ENCODE measurements at regions not wholly inside any gene's neighbourhood (a gene's known extent, or its start where the extent isn't known, plus 50 kb on each side); places are given as distances from the start of the nearest gene placed in this dataset.

DNA sequence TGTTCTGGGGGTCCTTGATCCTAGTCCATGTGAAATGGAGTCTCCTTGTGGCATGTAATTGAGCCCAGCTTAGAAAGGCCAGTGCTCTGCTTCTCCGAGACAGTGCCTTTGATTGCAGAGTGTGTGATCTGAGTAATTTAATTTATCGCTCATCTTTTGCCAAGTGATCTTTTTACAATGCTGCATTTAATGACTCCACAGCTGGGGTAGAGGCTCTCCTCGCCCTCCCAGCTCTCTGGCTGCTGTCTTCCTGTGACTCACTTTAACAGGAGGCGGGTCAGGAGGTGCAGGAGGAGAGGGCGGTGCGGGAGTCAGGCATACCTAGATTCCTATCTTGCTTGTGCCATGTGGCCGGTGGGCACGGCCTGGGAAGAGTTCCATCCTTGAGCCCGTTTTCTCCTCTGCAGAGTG is 113.4 kb upstream of the FOXF1 start:
- Histone ChIP-seq H3K36me3 (ENCODE audit: insufficient read depth, low read length) (no peaks in the 10 kb centered on the region), H3K4me3 (ENCODE audit: low read depth, low read length) (no peak overlapping the region), H2AFZ (ENCODE audit: low read length, unreplicated experiment) (no peak overlapping the region), H3K27ac (ENCODE audit: low read depth, low read length) (no peak overlapping the region), H3K79me2 (ENCODE audit: control insufficient read depth, insufficient read depth, low read length, unreplicated experiment) (no peaks in the 10 kb centered on the region), H3K4me1 (ENCODE audit: control insufficient read depth, insufficient read depth, low read length, unreplicated experiment) (peaks cover 12% of the 10 kb centered on the region), H3K27me3 (ENCODE audit: insufficient read depth, low read length) (peaks cover 9% of the 10 kb centered on the region; the same call in 1 of the 2 replicates)

DNA sequence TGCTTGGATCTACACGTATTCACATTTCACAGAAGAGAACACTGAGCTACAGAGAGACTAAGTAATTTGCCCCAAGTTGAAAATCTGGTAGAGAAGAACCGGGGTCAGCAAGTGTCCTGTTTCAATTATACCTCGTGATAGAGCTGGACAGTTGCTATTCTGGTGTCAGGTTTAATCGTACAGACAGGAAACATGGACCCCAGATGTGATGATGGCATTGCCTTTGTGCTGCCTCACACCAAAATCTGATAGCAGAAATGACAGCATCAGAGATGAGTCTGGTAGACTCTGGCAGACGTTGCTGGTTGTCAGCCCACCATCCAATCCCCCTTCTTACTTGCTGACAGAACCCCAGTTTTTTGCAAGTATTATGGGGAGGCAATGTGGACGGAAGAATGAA is 112.1 kb upstream of the FOXF1 start:
- Histone ChIP-seq H3K27ac (ENCODE audit: low read depth, low read length) (no peak overlapping the region), H3K79me2 (ENCODE audit: control insufficient read depth, insufficient read depth, low read length, unreplicated experiment) (no peaks in the 10 kb centered on the region), H2AFZ (ENCODE audit: low read length, unreplicated experiment) (no peak overlapping the region), H3K4me3 (ENCODE audit: low read depth, low read length) (no peak overlapping the region), H3K36me3 (ENCODE audit: insufficient read depth, low read length) (no peaks in the 10 kb centered on the region), H3K27me3 (ENCODE audit: insufficient read depth, low read length) (peaks cover 13% of the 10 kb centered on the region; the same call in 1 of the 2 replicates), H3K4me1 (ENCODE audit: control insufficient read depth, insufficient read depth, low read length, unreplicated experiment) (peaks cover 4% of the 10 kb centered on the region)

DNA sequence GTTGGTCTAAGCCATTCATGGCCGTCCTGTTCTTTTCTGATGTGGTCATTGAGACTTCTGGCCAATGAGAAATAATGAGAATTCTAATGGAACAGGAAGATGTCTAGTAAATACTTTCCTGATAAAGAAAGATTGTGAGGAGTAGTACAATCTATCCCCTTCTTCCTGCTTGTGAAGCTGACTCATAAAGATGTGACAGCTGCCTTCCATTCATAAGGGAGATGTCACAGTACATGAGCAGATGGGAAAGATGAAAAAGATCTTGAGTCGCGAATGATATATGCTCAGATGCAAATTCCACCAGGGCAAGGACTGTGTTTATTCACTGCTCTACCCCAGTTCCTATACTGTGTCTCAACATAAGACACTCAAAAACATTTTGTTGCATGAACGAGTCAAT is 111.7 kb upstream of the FOXF1 start:
- H3K36me3 ChIP-seq (ENCODE audit: insufficient read depth, low read length) = no peaks in the 10 kb centered on the region
- H3K27me3 ChIP-seq (ENCODE audit: insufficient read depth, low read length) = peaks cover 15% of the 10 kb centered on the region; the same call in 1 of the 2 replicates
- peaks cover 4% of the 10 kb centered on the region for H3K4me1 ChIP-seq (ENCODE audit: control insufficient read depth, insufficient read depth, low read length, unreplicated experiment)
- H3K79me2 ChIP-seq (ENCODE audit: control insufficient read depth, insufficient read depth, low read length, unreplicated experiment) = no peaks in the 10 kb centered on the region
- no peak overlapping the region for H3K27ac ChIP-seq (ENCODE audit: low read depth, low read length)
- no peak overlapping the region for H3K4me3 ChIP-seq (ENCODE audit: low read depth, low read length)
- H2AFZ ChIP-seq (ENCODE audit: low read length, unreplicated experiment) = no peak overlapping the region

DNA sequence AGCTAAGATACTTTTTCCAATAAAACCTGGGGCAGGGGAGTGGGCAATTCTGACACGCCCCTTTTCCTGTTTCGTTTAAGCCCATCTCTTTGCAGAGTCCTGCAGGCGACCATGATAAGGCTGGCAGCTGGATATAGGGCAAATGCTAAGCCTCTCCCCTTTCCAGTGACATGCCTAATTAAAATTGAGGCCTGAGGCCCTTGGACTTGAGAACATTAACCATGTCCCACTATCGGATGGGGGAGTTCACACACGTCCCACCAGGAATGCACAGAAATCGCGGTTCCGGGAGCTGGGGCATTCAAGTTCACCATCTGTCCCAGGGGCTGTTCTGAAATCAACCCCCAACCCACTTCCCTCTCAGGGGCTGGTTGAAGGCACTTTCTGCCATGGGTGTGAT is 109.2 kb upstream of the FOXF1 start:
- Histone ChIP-seq H3K4me3 (ENCODE audit: low read depth, low read length) (no peak overlapping the region), H3K79me2 (ENCODE audit: control insufficient read depth, insufficient read depth, low read length, unreplicated experiment) (no peaks in the 10 kb centered on the region), H3K27ac (ENCODE audit: low read depth, low read length) (no peak overlapping the region), H3K4me1 (ENCODE audit: control insufficient read depth, insufficient read depth, low read length, unreplicated experiment) (peaks cover 4% of the 10 kb centered on the region), H2AFZ (ENCODE audit: low read length, unreplicated experiment) (no peak overlapping the region), H3K36me3 (ENCODE audit: insufficient read depth, low read length) (no peaks in the 10 kb centered on the region), H3K27me3 (ENCODE audit: insufficient read depth, low read length) (peaks cover 19% of the 10 kb centered on the region)

DNA sequence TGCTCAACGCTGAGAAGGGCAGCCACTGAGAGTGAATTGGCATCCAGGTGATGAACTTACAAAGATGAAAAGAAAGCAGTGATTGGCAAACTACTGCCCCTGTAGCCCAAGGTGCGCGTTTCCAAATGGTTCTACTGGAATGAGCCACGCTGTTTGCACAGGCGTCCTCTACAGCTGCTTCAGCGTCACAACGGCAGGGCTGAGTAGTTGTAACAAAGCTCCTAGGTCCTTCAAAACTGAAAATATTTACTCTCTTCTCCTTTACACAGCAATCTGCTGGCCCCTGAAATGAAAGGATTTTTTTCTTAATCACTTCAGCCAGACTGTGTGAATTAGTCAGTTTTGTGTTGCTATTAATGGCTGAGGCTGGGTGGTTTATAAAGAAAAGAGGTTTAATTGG is 107.2 kb upstream of the FOXF1 start:
- Histone ChIP-seq H3K4me3 (ENCODE audit: low read depth, low read length) (no peak overlapping the region), H3K4me1 (ENCODE audit: control insufficient read depth, insufficient read depth, low read length, unreplicated experiment) (no peaks in the 10 kb centered on the region), H3K27me3 (ENCODE audit: insufficient read depth, low read length) (peaks cover 30% of the 10 kb centered on the region), H3K79me2 (ENCODE audit: control insufficient read depth, insufficient read depth, low read length, unreplicated experiment) (no peaks in the 10 kb centered on the region), H3K27ac (ENCODE audit: low read depth, low read length) (no peak overlapping the region), H3K36me3 (ENCODE audit: insufficient read depth, low read length) (no peaks in the 10 kb centered on the region), H2AFZ (ENCODE audit: low read length, unreplicated experiment) (no peak overlapping the region)

DNA sequence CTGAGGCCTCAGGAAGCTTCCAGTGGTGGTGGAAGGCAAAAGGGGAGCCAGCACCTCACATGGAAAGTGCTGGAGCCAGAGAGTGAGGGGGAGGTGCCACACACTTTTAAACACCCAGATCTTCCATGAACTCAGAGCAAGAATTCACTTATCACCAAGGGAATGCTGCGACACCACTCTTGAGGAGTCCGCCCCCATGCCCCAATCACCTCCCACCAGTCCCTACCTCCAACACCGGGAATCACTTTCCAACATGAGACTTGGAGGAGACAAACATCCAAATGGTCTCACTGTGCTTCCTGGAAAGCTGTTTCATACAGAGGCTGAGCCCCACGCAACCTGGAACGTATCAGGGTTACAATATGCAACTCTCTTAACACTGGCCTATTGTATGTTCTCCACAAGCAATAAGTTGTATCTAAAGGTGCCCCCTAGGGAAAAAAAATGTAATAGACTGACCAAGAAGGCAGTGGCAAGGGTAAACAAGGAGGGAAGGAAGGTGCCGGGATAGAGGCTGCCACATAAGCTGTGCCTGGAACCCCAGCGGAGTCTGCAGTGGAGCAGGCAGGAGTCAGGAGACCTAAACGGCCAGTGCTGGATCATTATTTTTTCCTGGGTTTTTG is 106.7 kb upstream of the FOXF1 start:
- Histone ChIP-seq H3K27ac (ENCODE audit: low read depth, low read length) (no peak overlapping the region), H3K27me3 (ENCODE audit: insufficient read depth, low read length) (peaks cover 30% of the 10 kb centered on the region)

DNA sequence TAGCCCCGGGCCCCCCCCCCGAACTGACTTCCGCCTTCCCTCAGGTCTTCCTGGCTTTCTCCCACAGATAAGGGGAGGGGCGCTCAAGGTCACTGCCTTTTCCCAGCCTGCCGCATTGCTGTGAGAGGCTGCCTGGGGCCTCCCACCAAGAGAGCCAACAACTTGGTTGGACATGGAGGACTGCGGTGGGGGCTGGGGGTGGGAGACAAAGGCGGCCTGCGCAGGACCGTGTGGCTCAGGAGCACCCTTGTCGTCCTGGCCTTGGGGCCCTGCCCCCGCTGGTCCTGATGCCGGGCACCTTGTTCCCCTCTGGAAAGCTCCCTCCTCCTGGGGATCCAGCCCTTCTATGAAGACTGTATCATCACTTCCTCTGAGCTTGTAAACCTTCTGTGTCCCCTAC is 105.6 kb upstream of the FOXF1 start:
- H3K79me2 ChIP-seq (ENCODE audit: control insufficient read depth, insufficient read depth, low read length, unreplicated experiment) = no peaks in the 10 kb centered on the region
- no peak overlapping the region for H3K4me3 ChIP-seq (ENCODE audit: low read depth, low read length)
- H3K27ac ChIP-seq (ENCODE audit: low read depth, low read length) = no peak overlapping the region
- H2AFZ ChIP-seq (ENCODE audit: low read length, unreplicated experiment) = no peak overlapping the region
- H3K4me1 ChIP-seq (ENCODE audit: control insufficient read depth, insufficient read depth, low read length, unreplicated experiment) = no peaks in the 10 kb centered on the region
- H3K27me3 ChIP-seq (ENCODE audit: insufficient read depth, low read length) = peaks cover 35% of the 10 kb centered on the region
- no peaks in the 10 kb centered on the region for H3K36me3 ChIP-seq (ENCODE audit: insufficient read depth, low read length)

More for the DNA sequence above, 106.7 kb upstream of the FOXF1 start:
- no peak overlapping the region for H3K4me3 ChIP-seq (ENCODE audit: low read depth, low read length)
- no peaks in the 10 kb centered on the region for H3K36me3 ChIP-seq (ENCODE audit: insufficient read depth, low read length)
- H3K79me2 ChIP-seq (ENCODE audit: control insufficient read depth, insufficient read depth, low read length, unreplicated experiment) = no peaks in the 10 kb centered on the region
- H3K4me1 ChIP-seq (ENCODE audit: control insufficient read depth, insufficient read depth, low read length, unreplicated experiment) = no peaks in the 10 kb centered on the region
- no peak overlapping the region for H2AFZ ChIP-seq (ENCODE audit: low read length, unreplicated experiment)

DNA sequence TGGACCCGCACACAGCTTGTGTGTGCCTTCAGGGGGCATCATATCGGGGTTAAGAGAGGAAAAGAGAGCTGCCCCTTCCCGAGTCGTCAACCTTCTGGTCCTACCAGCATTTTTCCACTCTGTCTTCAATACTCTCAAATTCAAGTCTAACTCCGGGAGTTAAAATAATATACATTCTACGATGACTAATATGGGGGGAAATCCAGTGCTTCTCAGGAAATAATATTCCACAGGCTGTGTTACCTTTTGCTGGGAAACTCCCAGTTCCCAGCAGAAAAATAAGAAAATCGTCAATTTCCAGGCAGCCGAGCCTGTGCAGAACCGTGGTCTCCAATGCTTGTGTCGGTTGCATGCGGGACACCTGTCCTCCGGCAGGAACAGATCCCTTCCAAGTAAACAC is 105.0 kb upstream of the FOXF1 start:
- no peaks in the 10 kb centered on the region for H3K79me2 ChIP-seq (ENCODE audit: control insufficient read depth, insufficient read depth, low read length, unreplicated experiment)
- H3K27ac ChIP-seq (ENCODE audit: low read depth, low read length) = no peak overlapping the region
- H2AFZ ChIP-seq (ENCODE audit: low read length, unreplicated experiment) = no peak overlapping the region
- no peak overlapping the region for H3K4me3 ChIP-seq (ENCODE audit: low read depth, low read length)
- H3K27me3 ChIP-seq (ENCODE audit: insufficient read depth, low read length) = peaks cover 41% of the 10 kb centered on the region
- no peaks in the 10 kb centered on the region for H3K4me1 ChIP-seq (ENCODE audit: control insufficient read depth, insufficient read depth, low read length, unreplicated experiment)
- no peaks in the 10 kb centered on the region for H3K36me3 ChIP-seq (ENCODE audit: insufficient read depth, low read length)

DNA sequence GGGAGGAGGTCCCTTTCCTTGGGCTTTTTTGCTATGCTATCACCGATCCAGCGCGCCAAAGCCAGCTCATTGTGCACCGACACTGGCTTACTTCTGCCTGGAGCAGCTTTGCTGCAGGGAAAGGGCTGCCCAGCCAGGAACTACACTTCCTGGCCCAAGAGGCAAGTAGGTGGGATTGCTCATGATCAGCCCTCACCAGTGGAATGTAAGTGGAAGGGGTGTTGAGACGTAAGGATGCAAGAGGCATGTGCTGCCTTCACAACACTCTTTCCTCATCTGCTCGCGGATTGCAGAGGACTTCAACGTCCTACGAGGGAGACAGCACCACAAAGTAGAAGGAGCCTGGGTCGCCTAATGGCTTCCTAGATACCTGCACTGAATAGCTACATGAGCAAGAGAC is 104.3 kb upstream of the FOXF1 start:
- Histone ChIP-seq H3K36me3 (ENCODE audit: insufficient read depth, low read length) (no peaks in the 10 kb centered on the region), H2AFZ (ENCODE audit: low read length, unreplicated experiment) (no peak overlapping the region), H3K27me3 (ENCODE audit: insufficient read depth, low read length) (peaks cover 44% of the 10 kb centered on the region), H3K27ac (ENCODE audit: low read depth, low read length) (no peak overlapping the region), H3K79me2 (ENCODE audit: control insufficient read depth, insufficient read depth, low read length, unreplicated experiment) (no peaks in the 10 kb centered on the region), H3K4me3 (ENCODE audit: low read depth, low read length) (no peak overlapping the region), H3K4me1 (ENCODE audit: control insufficient read depth, insufficient read depth, low read length, unreplicated experiment) (no peaks in the 10 kb centered on the region)

DNA sequence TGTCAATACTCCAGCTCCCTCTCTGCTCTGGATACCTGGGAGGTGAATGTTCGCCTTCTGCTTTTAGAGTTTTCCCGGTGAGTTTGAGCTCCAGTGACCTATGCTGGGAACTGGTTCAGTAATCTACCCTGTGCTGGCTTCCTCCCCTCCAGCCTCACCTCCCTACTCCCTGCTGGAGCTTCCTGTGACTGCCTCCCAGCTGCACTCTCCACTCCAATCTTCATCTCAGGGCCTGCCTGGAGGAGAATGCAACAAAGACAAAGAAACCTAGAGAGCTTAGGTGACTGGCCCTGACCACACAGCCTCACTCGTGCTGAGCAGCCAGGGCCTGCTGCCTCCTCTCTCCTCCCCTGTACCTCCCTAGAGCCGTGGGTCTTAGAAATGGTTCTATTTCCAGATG is 101.6 kb upstream of the FOXF1 start:
- Histone ChIP-seq H2AFZ (ENCODE audit: low read length, unreplicated experiment) (no peak overlapping the region), H3K4me3 (ENCODE audit: low read depth, low read length) (no peak overlapping the region), H3K36me3 (ENCODE audit: insufficient read depth, low read length) (no peaks in the 10 kb centered on the region), H3K27me3 (ENCODE audit: insufficient read depth, low read length) (peaks cover 46% of the 10 kb centered on the region), H3K79me2 (ENCODE audit: control insufficient read depth, insufficient read depth, low read length, unreplicated experiment) (no peaks in the 10 kb centered on the region), H3K27ac (ENCODE audit: low read depth, low read length) (no peak overlapping the region), H3K4me1 (ENCODE audit: control insufficient read depth, insufficient read depth, low read length, unreplicated experiment) (no peaks in the 10 kb centered on the region)

DNA sequence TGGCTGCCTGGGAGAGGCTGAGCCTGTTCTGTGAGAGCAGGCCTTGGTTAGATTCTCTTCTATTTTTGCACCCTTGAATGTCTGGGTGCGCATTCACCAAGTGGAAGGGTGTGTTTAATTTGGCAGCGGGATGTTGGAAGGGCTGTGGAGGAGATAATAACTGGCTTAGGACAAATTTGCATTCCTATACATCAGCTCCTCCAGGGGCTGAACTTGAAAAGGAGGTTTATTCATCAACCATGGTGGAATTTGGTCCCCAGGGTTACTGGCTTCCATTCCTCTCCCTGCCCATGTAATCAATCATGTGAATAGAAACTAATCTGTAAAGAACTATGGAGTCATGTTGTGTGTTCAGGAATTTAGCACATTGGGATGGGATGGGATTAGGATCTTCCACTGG is 100.2 kb upstream of the FOXF1 start:
- Histone ChIP-seq H2AFZ (ENCODE audit: low read length, unreplicated experiment) (no peak overlapping the region), H3K4me1 (ENCODE audit: control insufficient read depth, insufficient read depth, low read length, unreplicated experiment) (no peaks in the 10 kb centered on the region), H3K36me3 (ENCODE audit: insufficient read depth, low read length) (no peaks in the 10 kb centered on the region), H3K27me3 (ENCODE audit: insufficient read depth, low read length) (peaks cover 46% of the 10 kb centered on the region), H3K27ac (ENCODE audit: low read depth, low read length) (no peak overlapping the region), H3K4me3 (ENCODE audit: low read depth, low read length) (no peak overlapping the region), H3K79me2 (ENCODE audit: control insufficient read depth, insufficient read depth, low read length, unreplicated experiment) (no peaks in the 10 kb centered on the region)
